CD4-positive, CD25-positive, alpha-beta regulatory T cell (primary cell): ENCODE measurements at regions not wholly inside any gene's neighbourhood (a gene's known extent, or its start where the extent isn't known, plus 50 kb on each side); places are given as distances from the start of the nearest gene placed in this dataset.

Experiments used
- ATAC-seq, 2 donors: fragments of 150-1000 bp; cut with Tn5 transposase; one replicate each; pipeline ENCODE4 v1.10.0; 2021; ENCODE audit warnings: low read depth in 2 of 2, moderate number of reproducible peaks in 2 of 2, moderate library complexity in 1 of 2
- DNase-seq, 3 donors: peaks; one replicate each; pipeline versions ENCODE4 v3.0.0 to v3.0.0-alpha.2; 2012 to 2022; ENCODE audit warnings: mixed read lengths in 1 of 3
- H3K27ac ChIP-seq: one replicate; pipeline ENCODE4 v1.7.0; 2013; ENCODE audit warnings: mild to moderate bottlenecking, low read length; ENCODE audit not compliant: insufficient read depth, poor library complexity, severe bottlenecking
- H3K27me3 ChIP-seq: one replicate; pipeline ENCODE4 v1.7.0; 2013; ENCODE audit warnings: low read length; ENCODE audit not compliant: control insufficient read depth, insufficient read depth
- H3K36me3 ChIP-seq: one replicate; pipeline ENCODE4 v1.7.0; 2013; ENCODE audit warnings: mild to moderate bottlenecking, low read length, moderate library complexity; ENCODE audit not compliant: control insufficient read depth, insufficient read depth
- H3K4me1 ChIP-seq: 2 replicates; pipeline ENCODE4 v1.7.0; 2013; ENCODE audit warnings: mild to moderate bottlenecking, low read length; ENCODE audit not compliant: insufficient read depth, control insufficient read depth, poor library complexity, severe bottlenecking
- H3K4me3 ChIP-seq: one replicate; pipeline ENCODE4 v1.7.0; 2013; ENCODE audit warnings: low read depth, mild to moderate bottlenecking, low read length, moderate library complexity
- H3K9me3 ChIP-seq, 2 experiments: 1 replicate in 1 of 2; 2 replicates in 1 of 2; pipeline ENCODE4 v1.7.0; 2013; ENCODE audit warnings: low read length in 2 of 2, mild to moderate bottlenecking in 1 of 2, moderate library complexity in 1 of 2; ENCODE audit not compliant: control insufficient read depth in 2 of 2
- H3K27ac Mint-ChIP-seq, 3 donors: one replicate each; pipeline ENCODE4 v1.8.0; 2020 to 2022; ENCODE audit warnings: mild to moderate bottlenecking in 3 of 3, mixed read lengths in 3 of 3, moderate library complexity in 2 of 3
- H3K27me3 Mint-ChIP-seq: one replicate; pipeline ENCODE4 v1.8.0; 2022; ENCODE audit warnings: mild to moderate bottlenecking, mixed read lengths
- H3K36me3 Mint-ChIP-seq: one replicate; pipeline ENCODE4 v1.8.0; 2020; ENCODE audit warnings: mixed read lengths
- H3K4me1 Mint-ChIP-seq, 4 donors: one replicate each; pipeline ENCODE4 v1.8.0; 2020 to 2022; ENCODE audit warnings: mixed read lengths in 4 of 4, mild to moderate bottlenecking in 1 of 4
- H3K4me3 Mint-ChIP-seq, 4 donors: one replicate each; pipeline ENCODE4 v1.8.0; 2020 to 2022; ENCODE audit warnings: mild to moderate bottlenecking in 4 of 4, mixed read lengths in 4 of 4, moderate library complexity in 3 of 4
- H3K9me3 Mint-ChIP-seq, 7 donors: one replicate each; pipeline ENCODE4 v1.8.0; 2020 to 2022; ENCODE audit warnings: mixed read lengths in 7 of 7, mild to moderate bottlenecking in 3 of 7, moderate library complexity in 2 of 7

DNA sequence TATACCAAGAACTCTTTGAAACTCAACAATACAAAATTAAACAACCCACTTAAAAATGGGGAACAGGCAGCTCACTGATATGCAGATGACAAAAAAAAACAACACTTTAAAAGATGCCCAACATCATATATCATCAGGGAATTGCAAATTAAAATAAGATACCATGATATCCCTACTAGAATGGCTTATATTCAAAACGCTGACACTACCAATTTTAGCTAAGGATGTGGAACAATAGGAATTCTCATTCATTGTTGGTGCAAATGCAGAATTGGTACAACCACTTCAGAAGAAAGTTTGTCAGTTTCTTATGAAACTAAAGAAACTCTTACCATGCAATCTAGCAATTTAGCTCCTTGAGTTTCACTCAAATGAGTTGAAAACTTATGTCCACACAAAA lies 259.0 kb upstream of the HS3ST1 start:
- Mint-ChIP-seq H3K27me3 (no peaks in the 10 kb centered on the region), H3K36me3 (no peaks in the 10 kb centered on the region), H3K27ac (no peak overlapping the region), H3K9me3 (peaks cover 0 to 7% (median 0%) of the 10 kb centered on the region in 7 donors), H3K4me3 (no peak overlapping the region), H3K4me1 (no peaks in the 10 kb centered on the region)
- H3K36me3 ChIP-seq: no peaks in the 10 kb centered on the region
- H3K27ac ChIP-seq: no peak overlapping the region
- no peaks in the 10 kb centered on the region for H3K27me3 ChIP-seq
- H3K4me1 ChIP-seq: no peaks in the 10 kb centered on the region
- no peaks in the 10 kb centered on the region for H3K9me3 ChIP-seq
- H3K4me3 ChIP-seq: no peak overlapping the region
- DNase-seq (no peak), ATAC-seq (no peak)

DNA sequence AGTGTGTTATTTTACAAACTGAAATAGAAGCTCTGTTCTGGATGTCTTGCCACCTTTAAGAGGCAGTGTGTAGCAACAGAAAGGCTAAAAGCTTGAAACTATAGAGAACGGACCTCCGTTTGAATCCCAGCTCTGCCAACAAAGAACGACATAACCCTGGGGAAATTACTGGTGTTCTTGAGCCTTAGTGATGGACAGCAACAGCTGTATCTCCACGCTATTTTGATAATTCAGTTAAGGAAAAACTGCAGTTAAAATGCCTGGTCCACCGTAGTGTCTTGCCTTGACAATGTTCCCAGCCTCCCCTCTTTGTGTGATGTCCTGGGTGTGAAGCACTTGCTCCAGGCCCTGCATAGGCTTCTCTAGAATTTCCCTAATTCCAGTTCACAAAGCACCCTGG lies 256.8 kb upstream of the HS3ST1 start:
- no peaks in the 10 kb centered on the region for H3K27me3 ChIP-seq
- no peaks in the 10 kb centered on the region for H3K4me1 ChIP-seq
- Mint-ChIP-seq H3K36me3 (no peaks in the 10 kb centered on the region), H3K27ac (no peak overlapping the region), H3K4me1 (no peaks in the 10 kb centered on the region), H3K4me3 (no peak overlapping the region), H3K9me3 (peaks cover 0 to 7% (median 0%) of the 10 kb centered on the region in 7 donors), H3K27me3 (no peaks in the 10 kb centered on the region)
- no peak overlapping the region for H3K4me3 ChIP-seq
- no peaks in the 10 kb centered on the region for H3K36me3 ChIP-seq
- H3K27ac ChIP-seq: no peak overlapping the region
- DNase-seq: no peak
- H3K9me3 ChIP-seq: no peaks in the 10 kb centered on the region
- no peak for ATAC-seq

DNA sequence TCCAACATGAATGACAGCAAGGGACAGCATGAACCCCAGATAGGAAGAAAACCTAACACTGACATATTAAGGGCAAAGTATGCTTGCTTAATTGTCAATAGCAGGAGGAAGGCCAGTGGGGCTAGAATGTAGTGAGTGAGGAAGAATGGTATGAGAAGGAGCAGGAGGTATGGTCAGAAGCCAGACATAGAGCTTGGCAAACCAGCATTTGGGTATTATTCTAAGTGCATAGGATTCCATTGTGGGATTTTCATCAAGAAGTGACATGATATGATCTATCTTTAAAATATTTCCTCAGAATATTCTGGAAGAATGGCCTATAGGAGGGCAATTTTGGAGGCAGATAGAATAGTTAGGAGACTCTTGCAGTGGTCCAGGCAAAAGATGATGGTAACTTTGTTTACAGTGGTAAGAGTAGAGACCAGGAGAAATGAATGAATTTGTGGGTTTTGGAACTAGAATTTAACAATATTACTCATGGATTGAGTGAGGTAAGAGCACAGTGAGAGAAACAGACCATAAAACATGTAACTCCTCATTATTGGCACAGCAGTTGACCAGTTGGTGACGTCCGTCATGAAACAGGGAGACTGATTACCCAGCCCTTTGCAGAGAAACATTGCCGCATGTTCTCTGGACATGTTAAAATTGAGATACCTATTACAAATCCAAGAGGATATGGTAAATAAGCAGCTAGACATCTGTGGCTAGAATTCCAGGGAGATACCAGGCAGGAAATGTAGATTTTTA lies 246.5 kb upstream of the HS3ST1 start:
- Mint-ChIP-seq H3K27me3 (no peaks in the 10 kb centered on the region), H3K4me3 (no peak overlapping the region), H3K4me1 (no peaks in the 10 kb centered on the region), H3K27ac (no peak overlapping the region), H3K36me3 (no peaks in the 10 kb centered on the region), H3K9me3 (peaks cover 0 to 2% (median 0%) of the 10 kb centered on the region in 7 donors)
- Histone ChIP-seq H3K4me3 (no peak overlapping the region), H3K9me3 (no peaks in the 10 kb centered on the region), H3K36me3 (no peaks in the 10 kb centered on the region), H3K4me1 (no peaks in the 10 kb centered on the region), H3K27me3 (no peaks in the 10 kb centered on the region), H3K27ac (no peak overlapping the region)
- ATAC-seq (no peak), DNase-seq (no peak)

DNA sequence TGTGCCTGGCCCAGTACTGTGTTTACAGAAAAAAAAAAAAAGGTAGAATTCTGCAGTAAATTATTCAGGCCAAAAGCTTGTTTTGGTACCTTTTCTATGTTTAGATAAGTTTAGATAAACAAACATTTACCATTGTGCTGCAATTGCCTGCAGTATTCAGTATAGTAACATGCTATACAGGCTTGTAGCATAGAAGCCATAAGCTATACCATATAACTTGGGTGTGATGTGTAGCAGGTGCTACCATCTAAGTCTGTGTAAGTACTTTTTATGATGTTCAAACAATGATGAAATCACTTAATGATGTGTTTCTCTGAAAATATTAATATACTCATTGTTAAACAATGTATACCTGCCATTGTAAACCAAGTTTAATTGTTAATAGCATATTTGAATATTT lies 241.6 kb upstream of the HS3ST1 start:
- H3K27ac ChIP-seq: no peak overlapping the region
- ATAC-seq (no peak), DNase-seq (no peak)
- no peaks in the 10 kb centered on the region for H3K9me3 ChIP-seq
- H3K4me3 ChIP-seq: no peak overlapping the region
- Mint-ChIP-seq H3K4me1 (no peaks in the 10 kb centered on the region), H3K9me3 (peaks cover 0 to 2% (median 0%) of the 10 kb centered on the region in 7 donors), H3K36me3 (no peaks in the 10 kb centered on the region), H3K27me3 (peaks cover 4% of the 10 kb centered on the region), H3K4me3 (no peak overlapping the region), H3K27ac (no peak overlapping the region)
- no peaks in the 10 kb centered on the region for H3K36me3 ChIP-seq
- no peaks in the 10 kb centered on the region for H3K27me3 ChIP-seq
- H3K4me1 ChIP-seq: no peaks in the 10 kb centered on the region

DNA sequence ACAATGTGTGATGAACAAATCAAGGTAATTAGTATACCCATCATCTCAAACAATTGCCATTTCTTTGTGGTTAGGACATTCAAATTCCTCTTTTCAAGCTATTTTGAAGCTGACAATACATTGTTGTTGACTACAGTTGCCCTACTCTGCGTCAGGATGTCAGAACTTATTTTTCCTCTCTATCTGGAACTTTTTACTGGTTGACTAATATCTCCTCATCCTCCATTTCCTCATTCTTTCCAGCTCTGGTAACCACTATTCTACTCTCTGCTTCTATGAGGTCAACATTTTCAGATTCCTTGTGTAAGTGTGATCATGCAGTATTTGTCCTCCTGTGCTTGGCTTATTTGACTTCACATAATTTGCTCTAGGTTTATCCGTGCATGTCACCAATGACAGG lies 240.5 kb upstream of the HS3ST1 start:
- no peaks in the 10 kb centered on the region for H3K27me3 ChIP-seq
- H3K27me3 Mint-ChIP-seq: peaks cover 4% of the 10 kb centered on the region

DNA sequence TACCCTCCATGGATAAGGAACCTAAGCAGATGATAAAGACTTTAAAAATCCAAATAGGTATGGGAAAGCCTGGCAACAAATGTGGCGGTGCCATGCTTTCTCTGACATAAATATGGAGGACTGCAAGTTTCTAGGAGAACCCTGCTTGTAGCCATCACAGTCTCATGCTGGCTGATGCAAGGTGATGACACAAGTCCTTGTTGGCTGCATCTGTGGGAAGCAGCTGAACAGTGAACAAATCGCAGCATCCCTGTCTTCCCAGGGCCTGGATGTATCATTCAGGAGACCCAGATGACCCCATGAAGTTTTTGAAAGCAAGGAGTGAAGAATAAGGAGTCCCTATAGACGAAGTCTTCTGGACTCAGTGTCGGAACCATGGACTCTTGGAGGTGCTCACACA lies 234.4 kb upstream of the HS3ST1 start:
- Mint-ChIP-seq H3K4me1 (no peaks in the 10 kb centered on the region), H3K27ac (no peak overlapping the region), H3K4me3 (no peak overlapping the region), H3K27me3 (peaks cover 8% of the 10 kb centered on the region), H3K9me3 (peaks cover 0 to 2% (median 0%) of the 10 kb centered on the region in 7 donors), H3K36me3 (no peaks in the 10 kb centered on the region)
- DNase-seq (no peak), ATAC-seq (no peak)
- no peaks in the 10 kb centered on the region for H3K27me3 ChIP-seq
- no peak overlapping the region for H3K27ac ChIP-seq
- no peaks in the 10 kb centered on the region for H3K36me3 ChIP-seq
- H3K4me1 ChIP-seq: no peaks in the 10 kb centered on the region
- H3K9me3 ChIP-seq: no peaks in the 10 kb centered on the region
- H3K4me3 ChIP-seq: no peak overlapping the region

More for the DNA sequence above, 240.5 kb upstream of the HS3ST1 start:
- H3K4me1 Mint-ChIP-seq: no peaks in the 10 kb centered on the region
- H3K36me3 ChIP-seq: no peaks in the 10 kb centered on the region
- ATAC-seq (no peak), DNase-seq (no peak)
- H3K36me3 Mint-ChIP-seq: no peaks in the 10 kb centered on the region
- no peak overlapping the region for H3K4me3 Mint-ChIP-seq
- H3K27ac Mint-ChIP-seq: no peak overlapping the region
- H3K4me3 ChIP-seq: no peak overlapping the region
- no peaks in the 10 kb centered on the region for H3K4me1 ChIP-seq
- no peak overlapping the region for H3K27ac ChIP-seq
- H3K9me3 Mint-ChIP-seq: peaks cover 0 to 2% (median 0%) of the 10 kb centered on the region in 7 donors
- H3K9me3 ChIP-seq: no peaks in the 10 kb centered on the region

DNA sequence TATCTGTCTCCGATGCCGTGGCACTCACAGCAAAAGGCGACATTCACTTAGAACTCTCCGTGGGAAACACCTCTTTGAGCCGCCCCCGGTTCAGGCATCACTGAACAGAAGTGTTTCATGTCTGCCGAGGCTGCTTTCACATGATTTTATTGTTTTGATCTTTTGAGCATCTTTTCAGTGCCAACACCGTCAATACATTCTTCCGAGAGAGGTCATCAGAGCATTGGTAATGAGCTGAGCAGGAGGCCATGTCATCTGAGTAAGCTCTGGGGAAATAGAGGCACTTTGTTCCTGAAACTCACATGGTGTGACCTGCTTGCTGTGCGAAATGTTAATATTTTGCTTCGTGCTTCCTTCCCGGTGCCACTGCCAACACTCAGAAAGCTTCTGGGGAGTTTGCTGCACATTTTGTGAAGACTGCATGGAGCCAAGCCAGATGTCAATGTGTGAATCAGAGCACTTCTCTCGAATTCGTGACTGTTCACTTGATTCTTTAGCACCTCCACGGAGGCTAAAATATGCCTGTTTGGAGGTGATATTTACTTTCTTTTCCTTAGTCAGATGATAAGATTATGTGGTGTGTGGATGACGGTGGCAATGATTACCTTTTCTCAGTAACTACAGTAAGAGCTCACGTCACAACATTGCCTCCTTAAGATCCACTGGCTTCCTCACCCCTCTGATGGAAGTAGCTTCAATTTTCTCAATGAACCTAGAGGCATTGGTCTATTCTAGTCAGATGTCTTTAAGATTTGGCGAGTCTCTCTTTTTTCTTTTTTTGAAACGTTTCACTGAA lies 222.3 kb upstream of the HS3ST1 start:
- no peak overlapping the region for H3K27ac Mint-ChIP-seq
- ATAC-seq: no peak
- H3K27me3 ChIP-seq: peaks cover 2% of the 10 kb centered on the region
- H3K4me1 Mint-ChIP-seq: no peaks in the 10 kb centered on the region
- H3K9me3 Mint-ChIP-seq: no peaks in the 10 kb centered on the region
- no peaks in the 10 kb centered on the region for H3K27me3 Mint-ChIP-seq
- no peaks in the 10 kb centered on the region for H3K36me3 Mint-ChIP-seq
- no peaks in the 10 kb centered on the region for H3K9me3 ChIP-seq
- no peak overlapping the region for H3K4me3 Mint-ChIP-seq
- H3K27ac ChIP-seq: no peak overlapping the region
- no peak overlapping the region for H3K4me3 ChIP-seq
- no peak for DNase-seq
- no peaks in the 10 kb centered on the region for H3K36me3 ChIP-seq
- no peaks in the 10 kb centered on the region for H3K4me1 ChIP-seq

DNA sequence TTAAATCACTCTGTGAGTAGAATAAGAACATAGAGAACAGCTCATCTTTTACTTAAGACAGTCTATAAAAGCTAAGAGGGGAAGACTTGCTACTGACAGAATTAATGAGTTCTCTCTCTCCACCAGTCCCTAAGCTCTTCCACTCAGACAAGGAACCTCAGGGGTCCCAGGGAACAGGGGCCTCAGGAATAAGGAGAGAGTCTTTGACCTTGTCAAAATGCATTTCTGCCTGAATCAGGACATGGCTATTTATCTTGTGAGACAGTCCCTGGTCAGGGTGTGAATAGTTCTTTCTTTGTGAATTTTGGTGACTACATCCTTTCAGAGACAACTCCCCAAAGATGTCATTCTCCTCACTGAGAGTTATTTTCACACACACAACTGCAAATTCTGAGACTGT lies 218.7 kb upstream of the HS3ST1 start:
- Histone ChIP-seq H3K4me1 (no peaks in the 10 kb centered on the region), H3K27ac (no peak overlapping the region), H3K9me3 (no peaks in the 10 kb centered on the region), H3K27me3 (peaks cover 2% of the 10 kb centered on the region), H3K4me3 (no peak overlapping the region), H3K36me3 (no peaks in the 10 kb centered on the region)
- peaks cover 0 to 2% (median 0%) of the 10 kb centered on the region in 7 donors for H3K9me3 Mint-ChIP-seq
- ATAC-seq (no peak), DNase-seq (no peak)
- peaks cover 5% of the 10 kb centered on the region for H3K27me3 Mint-ChIP-seq
- H3K4me1 Mint-ChIP-seq: no peaks in the 10 kb centered on the region
- H3K36me3 Mint-ChIP-seq: no peaks in the 10 kb centered on the region
- no peak overlapping the region for H3K27ac Mint-ChIP-seq
- no peak overlapping the region for H3K4me3 Mint-ChIP-seq
